ENCODE measurements at regions not wholly inside any gene's neighbourhood (a gene's known extent, or its start where the extent isn't known, plus 50 kb on each side); places are given as distances from the start of the nearest gene placed in this dataset.

- Mint-ChIP-seq H3K9me3 (no peaks in the 10 kb centered on the region), H3K27ac (no peak overlapping the region), H3K27me3 (no peaks in the 10 kb centered on the region), H3K4me1 (no peaks in the 10 kb centered on the region), H3K36me3 (no peaks in the 10 kb centered on the region), H3K4me3 (no peak overlapping the region)
- DNase-seq = no peak
Observed at GRCh38 chr18:43622024-43622423, 344.7 kb upstream of the SYT4 start.

- no peaks in the 10 kb centered on the region for H3K27me3 Mint-ChIP-seq
- H3K9me3 Mint-ChIP-seq = no peaks in the 10 kb centered on the region
- H3K27ac Mint-ChIP-seq = no peak overlapping the region
- no peaks in the 10 kb centered on the region for H3K36me3 Mint-ChIP-seq
- no peaks in the 10 kb centered on the region for H3K4me1 Mint-ChIP-seq
- no peak overlapping the region for H3K4me3 Mint-ChIP-seq
- no peak for DNase-seq
Observed at GRCh38 chr18:43625582-43625981, 348.3 kb upstream of the SYT4 start.

GRCh38 chr18:43627848-43628530, 350.7 kb upstream of the SYT4 start:
- Mint-ChIP-seq H3K4me1 (no peaks in the 10 kb centered on the region), H3K9me3 (no peaks in the 10 kb centered on the region), H3K27ac (no peak overlapping the region), H3K4me3 (no peak overlapping the region), H3K36me3 (no peaks in the 10 kb centered on the region), H3K27me3 (no peaks in the 10 kb centered on the region)
- DNase-seq = no peak

GRCh38 chr18:43634994-43635393, 357.7 kb upstream of the SYT4 start:
- DNase-seq = no peak
- Mint-ChIP-seq H3K27me3 (no peaks in the 10 kb centered on the region), H3K36me3 (no peaks in the 10 kb centered on the region), H3K4me3 (no peak overlapping the region), H3K27ac (no peak overlapping the region), H3K9me3 (peaks cover 1% of the 10 kb centered on the region), H3K4me1 (no peaks in the 10 kb centered on the region)

GRCh38 chr18:43635397-43635796, 358.1 kb upstream of the SYT4 start:
- no peak overlapping the region for H3K4me3 Mint-ChIP-seq

GRCh38 chr18:43642727-43643330, 365.5 kb upstream of the SYT4 start:
- DNase-seq = no peak
- Mint-ChIP-seq H3K27ac (no peak overlapping the region), H3K36me3 (no peaks in the 10 kb centered on the region)

More at GRCh38 chr18:43635397-43635796, 358.1 kb upstream of the SYT4 start:
- Mint-ChIP-seq H3K9me3 (peaks cover 1% of the 10 kb centered on the region), H3K27me3 (no peaks in the 10 kb centered on the region), H3K27ac (no peak overlapping the region), H3K4me1 (no peaks in the 10 kb centered on the region), H3K36me3 (no peaks in the 10 kb centered on the region)
- no peak for DNase-seq

GRCh38 chr18:43648002-43648401, 370.7 kb upstream of the SYT4 start:
- H3K36me3 Mint-ChIP-seq = no peaks in the 10 kb centered on the region
- H3K9me3 Mint-ChIP-seq = peaks cover 6% of the 10 kb centered on the region
- H3K27ac Mint-ChIP-seq = no peak overlapping the region
- no peaks in the 10 kb centered on the region for H3K4me1 Mint-ChIP-seq
- no peak overlapping the region for H3K4me3 Mint-ChIP-seq
- no peak for DNase-seq
- no peaks in the 10 kb centered on the region for H3K27me3 Mint-ChIP-seq

More at GRCh38 chr18:43642727-43643330, 365.5 kb upstream of the SYT4 start:
- H3K4me1 Mint-ChIP-seq = no peaks in the 10 kb centered on the region
- H3K27me3 Mint-ChIP-seq = no peaks in the 10 kb centered on the region
- H3K9me3 Mint-ChIP-seq = peaks cover 7% of the 10 kb centered on the region
- H3K4me3 Mint-ChIP-seq = no peak overlapping the region

GRCh38 chr18:43649649-43650357, 372.5 kb upstream of the SYT4 start:
- H3K4me1 Mint-ChIP-seq = no peaks in the 10 kb centered on the region
- no peaks in the 10 kb centered on the region for H3K36me3 Mint-ChIP-seq
- DNase-seq = no peak
- no peak overlapping the region for H3K4me3 Mint-ChIP-seq
- no peak overlapping the region for H3K27ac Mint-ChIP-seq
- no peaks in the 10 kb centered on the region for H3K27me3 Mint-ChIP-seq
- H3K9me3 Mint-ChIP-seq = peaks cover 7% of the 10 kb centered on the region

- H3K27me3 Mint-ChIP-seq = no peaks in the 10 kb centered on the region
- peaks cover 10% of the 10 kb centered on the region for H3K9me3 Mint-ChIP-seq
- DNase-seq = no peak
- H3K27ac Mint-ChIP-seq = no peak overlapping the region
- no peaks in the 10 kb centered on the region for H3K36me3 Mint-ChIP-seq
- H3K4me1 Mint-ChIP-seq = no peaks in the 10 kb centered on the region
- H3K4me3 Mint-ChIP-seq = no peak overlapping the region
Observed at GRCh38 chr18:43650426-43650825, 373.1 kb upstream of the SYT4 start.

- Mint-ChIP-seq H3K4me3 (no peak overlapping the region), H3K36me3 (no peaks in the 10 kb centered on the region), H3K27ac (no peak overlapping the region), H3K4me1 (no peaks in the 10 kb centered on the region), H3K9me3 (peaks cover 12% of the 10 kb centered on the region), H3K27me3 (no peaks in the 10 kb centered on the region)
- no peak for DNase-seq
Observed at GRCh38 chr18:43651057-43651456, 373.8 kb upstream of the SYT4 start.

GRCh38 chr18:43656547-43656946, 379.3 kb upstream of the SYT4 start:
- Mint-ChIP-seq H3K27me3 (no peaks in the 10 kb centered on the region), H3K36me3 (no peaks in the 10 kb centered on the region), H3K27ac (no peak overlapping the region), H3K4me3 (no peak overlapping the region), H3K4me1 (no peaks in the 10 kb centered on the region), H3K9me3 (peaks cover 13% of the 10 kb centered on the region)
- DNase-seq = no peak

- H3K4me3 Mint-ChIP-seq = no peak overlapping the region
- no peak overlapping the region for H3K27ac Mint-ChIP-seq
- H3K36me3 Mint-ChIP-seq = no peaks in the 10 kb centered on the region
- H3K9me3 Mint-ChIP-seq = peaks cover 1% of the 10 kb centered on the region
- H3K4me1 Mint-ChIP-seq = no peaks in the 10 kb centered on the region
- no peaks in the 10 kb centered on the region for H3K27me3 Mint-ChIP-seq
- DNase-seq = no peak
Observed at GRCh38 chr18:43661570-43661969, 384.3 kb upstream of the SYT4 start.

- Mint-ChIP-seq H3K27me3 (no peaks in the 10 kb centered on the region), H3K4me1 (no peaks in the 10 kb centered on the region), H3K27ac (no peak overlapping the region), H3K4me3 (no peak overlapping the region), H3K9me3 (peaks cover 1% of the 10 kb centered on the region), H3K36me3 (no peaks in the 10 kb centered on the region)
- DNase-seq = no peak
Observed at GRCh38 chr18:43662657-43663056, 385.4 kb upstream of the SYT4 start.

GRCh38 chr18:43663159-43663558, 385.9 kb upstream of the SYT4 start:
- no peak overlapping the region for H3K27ac Mint-ChIP-seq
- H3K36me3 Mint-ChIP-seq = no peaks in the 10 kb centered on the region
- DNase-seq = no peak
- H3K27me3 Mint-ChIP-seq = no peaks in the 10 kb centered on the region
- no peak overlapping the region for H3K4me3 Mint-ChIP-seq
- peaks cover 1% of the 10 kb centered on the region for H3K9me3 Mint-ChIP-seq
- no peaks in the 10 kb centered on the region for H3K4me1 Mint-ChIP-seq

- Mint-ChIP-seq H3K36me3 (no peaks in the 10 kb centered on the region), H3K9me3 (peaks cover 1% of the 10 kb centered on the region), H3K4me1 (no peaks in the 10 kb centered on the region), H3K4me3 (no peak overlapping the region), H3K27me3 (no peaks in the 10 kb centered on the region), H3K27ac (no peak overlapping the region)
- DNase-seq = no peak
Observed at GRCh38 chr18:43664487-43665008, 387.3 kb upstream of the SYT4 start.
